C1 segment of cervical spinal cord (tissue), 14 donors: ENCODE measurements at regions not wholly inside any gene's neighbourhood (a gene's known extent, or its start where the extent isn't known, plus 50 kb on each side); places are given as distances from the start of the nearest gene placed in this dataset.

Source experiments
- DNase-seq, 14 donors: peaks; one replicate each; lab custom pipeline; 2025; lab: John Stamatoyannopoulos, UW

DNA sequence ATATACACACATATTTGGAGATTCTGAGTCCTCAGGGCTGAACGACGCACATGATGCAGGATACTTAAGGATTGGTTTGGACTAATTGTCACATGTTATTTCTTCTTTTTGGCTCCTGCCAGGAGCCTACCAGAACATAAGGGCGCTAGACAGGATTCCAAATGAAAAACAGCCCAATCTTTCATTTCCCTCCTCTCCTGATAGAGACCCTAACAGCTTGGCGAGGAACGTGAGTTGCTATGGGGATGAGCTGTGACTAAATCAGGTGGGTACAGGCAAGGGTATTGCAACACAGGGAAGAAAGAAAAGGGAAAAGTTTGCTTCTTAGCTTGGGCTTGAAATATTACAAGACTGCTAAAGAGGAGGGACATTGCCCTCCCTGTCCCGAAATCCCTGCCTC, 109.9 kb downstream of the AIPL1 start:
- no peak for DNase-seq

DNA sequence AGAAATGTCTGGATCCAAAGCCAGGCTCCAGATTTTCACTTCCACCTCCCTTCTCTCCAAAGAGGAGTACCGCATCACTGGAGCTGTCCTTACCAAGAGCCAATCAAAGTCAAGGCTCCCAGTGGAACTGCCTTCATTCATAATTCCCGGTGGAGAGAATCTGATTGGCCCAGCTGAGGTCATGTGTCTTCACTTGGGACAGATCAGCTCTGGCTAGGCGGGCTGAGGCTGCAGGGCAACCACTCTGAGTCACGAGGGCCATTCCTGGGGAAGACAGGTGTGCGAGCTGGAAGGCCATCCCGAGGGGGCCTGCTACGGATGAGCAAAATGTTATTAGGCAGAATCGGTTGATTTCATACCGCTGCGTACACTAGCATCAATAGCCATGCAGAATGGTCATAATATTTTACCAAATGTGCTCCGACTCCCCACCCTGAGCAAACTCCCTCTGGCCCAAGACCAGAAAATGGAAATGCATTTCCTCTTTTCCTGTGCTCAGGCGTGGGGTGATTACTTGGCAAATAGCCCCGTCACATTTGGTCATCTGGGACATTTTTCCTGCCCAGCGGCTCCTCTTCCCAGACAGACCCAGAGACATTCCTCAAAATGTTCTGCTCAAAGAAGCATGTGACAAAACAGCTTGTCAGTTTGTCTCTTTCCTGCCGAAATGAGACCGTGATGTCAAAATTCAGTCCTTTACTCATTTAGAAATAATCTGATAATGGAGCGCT, 111.1 kb downstream of the AIPL1 start:
- peak in 1 of 14 donors; percentile 65 for DNase-seq

DNA sequence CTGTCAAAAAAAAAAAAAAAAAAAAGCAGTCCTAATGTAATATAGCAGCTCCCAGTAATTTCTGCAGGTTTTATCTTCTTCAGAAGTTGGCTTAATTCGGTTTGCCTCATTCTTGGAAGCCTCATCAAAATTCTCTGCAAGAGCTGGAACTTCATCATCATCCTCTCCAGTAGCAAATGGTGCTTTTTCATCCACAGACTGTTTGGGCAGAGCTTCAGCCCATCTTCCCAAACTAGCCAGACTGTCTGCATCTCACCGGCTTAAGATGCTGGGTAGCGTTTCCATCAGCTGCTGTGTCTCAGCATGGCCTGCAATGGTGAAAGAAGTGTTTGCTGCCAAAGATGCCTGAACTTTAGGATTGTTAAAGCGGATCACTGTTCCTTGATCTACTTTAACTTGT, 112.6 kb downstream of the AIPL1 start:
- no peak for DNase-seq

DNA sequence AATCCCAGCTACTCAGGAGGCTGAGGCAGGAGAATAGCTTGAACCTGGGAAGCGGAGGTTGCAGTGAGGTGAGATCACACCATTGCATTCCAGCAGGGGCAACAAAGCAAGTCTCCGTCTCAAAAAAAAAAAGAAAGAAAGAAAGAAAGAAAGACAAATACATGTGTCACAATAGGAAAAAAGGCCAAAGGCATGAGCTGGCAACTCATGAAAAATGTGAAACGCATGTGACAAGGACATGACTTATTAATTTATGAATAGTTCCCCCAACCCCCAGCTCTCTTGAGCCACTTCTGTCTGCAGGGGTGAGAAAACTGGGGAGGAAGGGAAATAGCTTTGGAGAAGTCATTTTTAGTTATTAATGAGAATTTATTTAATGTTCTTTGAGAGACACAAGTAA, 120.6 kb downstream of the AIPL1 start:
- no peak for DNase-seq

DNA sequence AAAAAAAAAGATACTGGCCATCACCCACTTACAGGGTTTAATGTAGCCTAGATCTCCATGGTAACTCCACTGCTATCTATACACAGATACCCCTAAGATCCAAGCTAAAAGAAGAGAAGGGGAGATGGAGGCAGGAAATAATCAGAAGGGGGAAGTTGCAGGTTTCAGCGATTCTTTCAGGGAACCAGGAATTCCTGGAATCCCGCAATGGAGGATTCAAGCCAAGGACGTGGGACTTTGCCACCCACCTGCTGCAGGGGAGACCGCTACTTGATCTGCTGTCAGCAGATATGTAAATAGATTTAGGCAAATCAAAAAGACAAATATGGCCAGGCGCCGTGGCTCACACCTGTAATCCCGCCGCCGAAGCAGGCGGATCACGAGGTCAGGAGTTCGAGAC, 121.1 kb downstream of the AIPL1 start:
- DNase-seq: no peak

DNA sequence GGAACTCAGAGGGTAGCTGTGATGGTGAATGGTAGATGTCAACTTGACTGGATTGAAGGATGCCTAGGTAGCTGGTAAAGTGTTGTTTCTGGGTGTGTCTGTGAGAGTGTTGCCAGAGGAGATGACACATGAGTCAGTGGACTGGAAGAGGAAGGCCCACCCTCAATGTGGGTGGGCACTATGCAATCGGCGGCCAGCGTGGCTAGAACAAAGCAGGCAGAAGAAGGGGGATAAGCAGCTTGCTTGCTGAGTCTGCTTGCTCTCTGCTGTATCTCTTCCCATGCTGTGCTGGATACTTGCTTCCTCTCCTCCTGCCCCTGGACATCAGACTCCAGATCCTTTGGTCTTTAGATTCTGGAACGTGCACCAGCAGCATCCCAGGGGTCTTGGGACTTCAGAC, 128.1 kb downstream of the AIPL1 start:
- no peak for DNase-seq

DNA sequence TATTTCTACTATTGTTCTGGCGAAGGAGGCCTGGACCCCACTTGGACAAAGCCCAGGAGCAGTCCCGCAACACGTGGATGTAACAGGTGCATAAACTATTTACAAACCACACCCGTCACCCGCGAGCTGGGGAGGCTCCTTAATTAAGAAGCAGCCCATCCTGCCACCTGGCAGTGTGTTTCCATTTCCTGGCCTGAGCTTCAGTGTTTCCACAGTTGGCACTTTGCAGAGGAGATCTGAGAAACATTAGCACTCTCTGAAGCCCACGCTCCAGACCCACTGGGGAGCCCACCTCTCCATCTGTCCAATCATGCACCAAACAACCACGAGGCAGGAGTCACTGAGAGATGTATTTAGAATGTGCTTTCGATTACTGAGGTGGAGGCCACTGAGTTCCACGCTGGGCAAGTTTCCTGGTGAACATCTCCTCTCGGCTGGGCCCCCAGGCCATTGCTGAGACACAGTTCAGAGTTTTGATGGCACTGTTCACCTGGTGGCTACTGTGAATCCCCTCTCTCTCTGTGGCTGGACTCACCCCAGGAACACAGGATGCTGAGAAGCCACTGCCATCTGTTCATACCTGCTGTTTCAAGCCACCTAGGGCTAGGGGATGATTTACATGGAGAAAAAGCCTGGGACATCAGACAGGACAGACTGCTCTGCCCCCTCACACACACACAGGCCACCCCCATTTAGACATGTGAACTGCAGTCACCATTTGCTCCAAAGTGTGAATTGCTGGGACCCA, 129.1 kb downstream of the AIPL1 start:
- DNase-seq: peak in 1 of 14 donors; percentile 87

DNA sequence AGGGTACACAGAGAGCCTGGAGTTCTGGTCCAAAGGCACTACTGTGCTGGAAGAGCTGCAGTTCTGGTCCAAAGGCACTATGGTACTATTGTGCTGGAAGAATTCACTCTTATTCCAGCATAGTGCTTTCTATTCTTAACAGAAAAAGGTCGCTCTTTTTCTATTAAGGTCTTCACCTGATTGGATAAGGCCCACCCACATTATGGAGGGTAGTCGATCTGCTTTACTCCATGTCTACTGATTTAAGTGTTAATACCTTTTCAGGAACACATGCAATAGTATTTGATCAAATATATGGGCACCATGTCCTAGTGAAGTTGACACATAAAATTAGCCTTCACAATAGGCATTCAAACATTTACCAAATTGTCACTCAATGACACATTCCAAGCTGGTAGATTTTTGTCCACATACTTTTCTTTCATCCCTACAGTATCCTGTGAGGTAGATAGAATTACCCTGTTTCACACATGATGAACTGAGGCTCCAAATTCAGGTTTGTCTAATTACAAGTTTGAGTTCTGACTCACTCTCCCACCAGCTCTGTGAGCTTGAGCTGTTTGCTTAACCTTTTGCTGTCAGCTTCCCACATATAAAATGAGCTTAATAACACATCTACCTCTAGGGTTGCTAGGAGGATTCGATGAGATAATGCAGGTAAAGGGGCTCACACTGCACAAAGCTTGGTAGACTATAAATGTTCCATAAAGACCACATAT, 129.9 kb downstream of the AIPL1 start:
- no peak for DNase-seq

DNA sequence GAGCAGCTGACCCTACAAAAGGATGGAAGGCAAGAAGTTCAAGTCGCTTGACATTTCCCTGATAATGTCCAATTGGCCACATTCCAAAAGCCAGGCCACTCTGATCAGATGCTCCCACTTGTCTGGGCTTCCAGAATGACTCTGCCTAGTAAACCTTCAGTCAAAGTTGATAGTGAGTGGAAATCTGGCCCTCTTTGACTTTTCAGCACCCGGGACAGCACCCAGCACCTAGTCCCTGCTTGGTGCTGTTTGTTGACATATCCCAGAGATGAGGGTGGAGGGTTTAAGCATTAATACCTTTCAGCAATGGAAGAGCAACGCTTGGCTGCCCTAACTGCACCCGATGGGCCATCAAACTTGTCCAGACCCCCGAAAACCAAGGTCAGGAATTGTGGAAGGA, 131.3 kb downstream of the AIPL1 start:
- no peak for DNase-seq

DNA sequence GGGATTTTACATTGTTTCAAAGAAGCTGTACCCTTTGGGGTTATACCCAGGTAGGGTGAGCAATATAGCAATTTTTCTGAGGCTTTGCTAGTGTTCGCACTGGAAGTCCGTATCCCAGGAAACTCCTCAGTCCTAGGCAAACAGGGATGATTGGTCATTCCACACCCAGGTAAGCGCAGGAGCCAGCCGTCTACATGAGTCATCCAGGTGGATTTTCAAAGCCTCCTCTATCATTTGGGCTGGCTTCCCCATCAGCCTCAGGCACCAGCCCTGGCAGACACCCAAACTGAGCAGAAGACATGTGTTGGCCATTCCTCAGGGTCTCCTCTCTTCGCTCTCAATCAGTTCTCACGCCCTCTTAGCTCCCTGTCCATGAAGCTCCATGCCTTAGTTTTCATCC, 135.6 kb downstream of the AIPL1 start:
- DNase-seq: no peak

DNA sequence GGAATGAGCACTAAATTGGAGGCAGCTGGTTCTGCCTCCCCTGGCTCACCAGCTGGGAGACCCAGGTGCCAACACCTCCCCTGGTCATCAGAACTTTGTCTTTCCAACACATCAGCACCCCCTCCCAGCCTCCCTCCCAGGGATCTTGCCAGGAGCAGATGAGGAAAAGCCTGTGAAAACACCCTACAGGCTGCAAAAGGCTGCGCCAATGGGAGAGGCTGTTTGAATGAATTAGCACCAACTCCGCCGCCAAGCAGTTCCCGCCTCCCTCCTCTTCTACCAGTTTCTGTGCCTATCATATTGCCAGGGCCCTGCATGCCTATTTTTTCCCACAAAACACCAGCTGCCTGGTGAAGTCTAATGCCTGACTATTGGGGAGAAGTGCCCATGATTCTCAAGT, 137.0 kb downstream of the AIPL1 start:
- no peak for DNase-seq

DNA sequence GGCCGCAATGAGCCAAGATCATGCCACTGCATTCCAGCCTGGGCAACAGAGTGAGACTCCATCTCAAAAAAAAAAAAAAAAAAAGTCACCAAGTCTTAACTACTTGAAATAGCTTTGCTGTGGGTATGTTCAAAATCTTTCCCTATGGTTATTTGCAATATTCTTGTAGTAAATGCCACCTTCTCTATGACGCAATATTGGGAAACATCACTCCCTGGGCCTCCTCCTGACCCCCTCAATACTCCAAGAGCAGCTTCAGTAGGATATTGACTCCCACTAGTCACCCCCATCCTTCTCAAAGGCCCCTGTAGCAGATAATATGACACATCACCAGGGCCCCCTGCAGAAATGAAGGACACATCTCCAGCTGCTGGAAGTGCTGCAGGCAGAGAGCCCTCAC, 137.8 kb downstream of the AIPL1 start:
- no peak for DNase-seq

DNA sequence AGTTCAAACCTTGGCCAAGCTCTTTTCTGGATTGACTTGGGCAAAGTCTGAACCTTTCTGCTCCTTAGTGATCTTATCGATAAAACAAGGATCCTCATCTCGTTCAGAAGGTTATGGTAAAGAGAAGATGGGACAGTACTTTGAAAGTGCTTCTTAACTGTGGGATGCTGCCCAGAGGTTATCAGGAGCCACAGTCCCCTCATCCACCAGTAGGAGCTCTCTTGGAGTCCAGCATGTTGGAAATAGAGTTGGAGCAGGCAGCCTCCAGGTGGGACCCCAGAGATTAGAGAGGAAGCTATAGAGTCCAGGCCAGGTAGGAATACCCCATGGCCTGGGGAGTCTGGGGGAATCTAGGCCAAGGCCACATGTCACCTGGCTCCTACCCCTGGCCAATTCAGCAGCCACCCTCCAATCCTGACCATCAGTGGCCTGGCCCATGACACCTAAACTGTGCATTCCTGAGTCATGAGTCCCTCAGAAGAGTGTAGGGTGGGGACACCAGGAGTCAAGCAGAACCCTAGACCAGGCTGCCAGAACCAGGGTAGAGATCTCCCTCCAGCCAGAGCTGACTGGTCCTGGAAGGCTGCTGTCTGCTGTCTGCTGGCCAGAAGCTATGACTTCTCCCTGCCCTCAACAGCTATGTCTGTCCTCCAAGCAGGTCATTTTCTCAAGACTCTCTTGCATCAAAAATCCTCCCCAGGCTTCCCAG, 144.3 kb downstream of the AIPL1 start:
- no peak for DNase-seq

DNA sequence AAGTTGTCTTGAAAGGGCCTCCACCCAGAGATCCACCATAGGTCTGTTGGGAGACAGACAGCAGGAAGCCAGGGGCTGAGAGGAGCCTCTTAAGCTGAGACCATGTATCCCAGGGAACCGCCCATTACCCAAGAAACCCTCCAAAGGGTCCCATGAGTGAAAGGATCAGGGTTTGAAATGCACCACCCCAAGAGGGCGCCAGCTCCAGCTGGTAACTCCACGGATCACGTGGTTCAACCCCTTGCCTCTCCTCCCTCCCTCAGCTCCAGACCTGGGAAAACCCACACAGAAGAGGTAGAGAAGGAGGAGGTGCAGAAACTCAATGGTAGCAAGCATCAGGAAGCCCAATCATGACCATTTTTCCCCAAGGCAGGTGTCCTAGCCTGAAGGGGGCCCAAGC, 148.7 kb downstream of the AIPL1 start:
- DNase-seq: no peak

DNA sequence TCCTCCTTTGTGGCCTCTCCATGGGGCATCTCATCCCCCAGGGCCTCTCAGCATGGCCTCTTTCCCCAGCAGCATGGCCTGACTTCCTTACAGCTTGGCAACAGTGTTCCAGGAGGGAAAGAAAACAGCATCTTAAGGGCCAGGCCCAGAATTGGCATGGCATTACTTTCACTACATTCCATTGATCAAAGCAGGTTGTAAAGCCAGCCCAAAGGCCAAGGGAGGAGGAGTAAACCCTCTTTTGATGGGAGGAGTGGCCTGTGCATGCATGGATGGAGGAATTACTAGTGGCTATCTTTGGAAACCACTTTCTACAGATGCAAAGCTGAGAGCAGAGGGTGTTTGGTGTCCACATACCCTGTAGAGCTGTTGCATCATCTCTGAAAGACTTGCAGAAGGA, 149.4 kb downstream of the AIPL1 start:
- DNase-seq: no peak

DNA sequence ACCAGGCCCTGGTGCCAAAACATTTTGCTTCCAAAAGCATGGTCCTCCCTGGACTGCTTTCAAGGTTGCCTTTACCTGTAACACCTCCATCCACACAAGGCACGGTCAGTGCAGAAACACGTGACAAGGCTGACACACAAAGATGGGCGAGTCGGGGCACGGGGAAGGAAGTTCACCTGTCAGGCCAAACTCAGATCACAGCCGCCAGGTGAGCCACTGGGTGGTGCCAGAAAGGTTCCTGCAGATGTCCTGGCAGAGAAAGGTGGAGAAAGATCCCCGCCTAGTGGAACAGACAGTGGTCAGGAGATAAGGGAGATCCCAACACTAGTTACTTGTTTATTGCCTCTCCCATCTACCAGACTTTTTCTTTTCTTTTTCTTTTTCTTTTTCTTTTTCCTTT, 155.3 kb downstream of the AIPL1 start:
- no peak for DNase-seq

DNA sequence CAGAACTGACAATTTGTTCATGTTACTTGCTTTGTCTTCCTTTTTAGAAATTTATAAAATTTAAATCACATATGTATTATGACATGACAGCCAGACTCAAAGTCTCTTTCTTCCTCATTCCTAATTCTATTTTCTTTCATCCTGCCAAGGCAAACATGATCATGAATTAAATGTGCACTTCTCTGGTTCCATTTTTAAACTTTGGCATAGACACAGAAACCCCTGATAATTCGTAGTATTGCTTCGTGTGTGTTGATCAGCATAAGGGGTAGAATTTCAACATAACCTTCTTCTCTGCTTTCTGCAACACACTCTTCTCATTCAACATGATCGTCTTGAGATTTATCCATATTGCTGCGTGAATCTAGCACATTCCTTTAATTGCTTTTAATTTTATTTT, 156.5 kb downstream of the AIPL1 start:
- no peak for DNase-seq

DNA sequence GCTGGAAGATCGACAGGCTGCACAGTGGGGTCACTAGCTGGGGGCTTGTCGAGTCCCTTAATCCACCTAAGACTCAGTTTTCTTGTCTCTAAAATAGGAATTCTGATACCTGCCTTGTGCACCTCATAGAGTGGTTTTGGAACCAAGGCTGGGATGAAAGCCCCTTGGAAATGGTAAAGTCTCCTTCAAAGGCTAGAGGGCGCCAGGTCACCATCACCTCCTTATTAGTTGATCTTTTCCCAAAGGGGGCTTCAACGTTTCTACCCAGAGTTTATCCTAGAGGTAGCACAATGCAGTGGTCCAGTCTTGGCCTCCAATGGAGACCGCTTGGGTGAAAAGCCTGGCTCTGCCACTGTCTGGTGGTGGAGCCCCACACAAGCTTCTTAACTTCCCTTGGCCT, 158.2 kb downstream of the AIPL1 start:
- DNase-seq: no peak

DNA sequence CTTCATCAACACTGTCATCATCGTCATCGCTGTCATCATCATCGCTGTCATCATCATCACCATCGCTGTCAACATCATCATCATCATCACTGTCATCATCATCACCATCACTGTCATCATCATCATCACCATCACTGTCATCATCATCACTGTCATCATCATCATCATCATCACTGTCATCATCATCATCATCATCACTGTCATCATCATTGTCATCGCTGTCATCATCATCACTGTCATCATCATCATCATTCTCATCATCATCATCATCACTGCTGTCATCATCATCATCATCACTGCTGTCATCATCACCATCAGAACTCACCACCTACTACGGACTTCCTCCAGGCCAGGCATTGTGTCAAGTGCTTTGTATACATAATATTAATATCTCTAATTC, 160.6 kb downstream of the AIPL1 start:
- no peak for DNase-seq

DNA sequence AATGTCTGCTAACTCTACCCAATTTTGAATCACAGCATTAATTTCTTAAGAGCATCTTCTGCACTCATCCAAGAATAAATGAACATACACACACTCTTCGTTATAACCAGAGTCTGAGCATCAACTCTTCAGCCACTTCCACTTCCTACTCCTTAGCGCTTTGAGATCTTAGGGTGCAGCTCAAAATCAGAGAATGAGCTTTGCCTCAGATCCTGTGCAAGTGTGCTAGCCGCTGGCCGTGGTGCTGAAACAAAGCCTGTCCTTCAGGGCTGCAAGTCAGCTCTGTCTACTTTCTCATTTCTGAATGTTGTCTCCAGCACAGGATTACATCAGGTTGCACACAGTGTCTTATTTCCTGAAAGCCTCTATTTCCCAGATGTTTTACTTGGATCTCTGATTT, 165.4 kb downstream of the AIPL1 start:
- DNase-seq: no peak

DNA sequence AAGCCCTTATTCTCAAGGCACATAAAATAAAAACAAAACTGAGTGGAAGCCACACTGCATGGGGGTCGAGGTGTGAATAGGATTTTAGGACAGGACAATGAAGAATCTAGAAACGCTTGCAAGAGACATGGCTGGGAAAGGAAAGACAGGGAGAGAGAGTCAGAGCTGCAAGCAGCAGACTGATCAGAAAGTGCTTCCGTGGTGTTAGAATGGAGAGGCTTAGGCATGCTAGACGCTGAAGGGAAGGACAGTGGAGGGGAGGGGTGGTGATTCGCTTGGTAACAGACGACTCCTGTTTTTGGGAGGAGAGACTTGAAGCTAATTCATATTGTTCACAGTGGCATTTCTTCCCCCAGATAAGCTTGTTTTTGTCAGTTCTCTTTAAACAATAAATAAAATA, 173.5 kb downstream of the AIPL1 start:
- DNase-seq: no peak

DNA sequence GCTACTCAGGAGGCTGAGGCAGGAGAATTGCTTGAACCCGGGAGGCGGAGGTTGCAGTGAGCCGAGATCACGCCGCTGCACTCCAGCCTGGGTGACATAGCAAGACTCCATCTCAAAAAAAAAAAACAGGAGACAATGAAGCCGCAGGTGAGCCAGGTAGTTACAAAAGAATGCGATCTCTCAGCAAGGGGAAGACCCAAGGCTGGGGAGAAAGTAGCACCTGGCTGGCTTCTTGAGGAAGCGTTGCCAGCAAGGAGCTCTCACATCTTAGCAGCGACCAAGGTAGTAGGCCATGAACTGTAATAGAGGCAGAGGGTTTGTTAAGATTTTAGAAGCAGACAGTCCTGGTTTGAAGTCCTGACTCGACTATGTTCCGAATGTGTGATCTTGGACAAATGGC, 175.0 kb downstream of the AIPL1 start:
- DNase-seq: no peak
